Adrenal gland (tissue), 5 donors: ENCODE measurements at regions not wholly inside any gene's neighbourhood (a gene's known extent, or its start where the extent isn't known, plus 50 kb on each side); places are given as distances from the start of the nearest gene placed in this dataset.

Experiments used
- CTCF ChIP-seq, 6 experiments: fragments of 450-650 bp in 4 of 6; fragments of 200-600 bp in 2 of 6; sonication (generic) in 1 of 6; IDR thresholded peaks; 1 replicate in 5 of 6; 2 replicates in 1 of 6; pipeline versions ENCODE4 v1.5.1 to v1.8.0; 2016 to 2021; ENCODE audit warnings: antibody characterized with exemption in 6 of 6, mild to moderate bottlenecking in 2 of 6, moderate library complexity in 1 of 6
- POLR2A ChIP-seq, 2 donors: fragments of 450-650 bp; IDR thresholded peaks; one replicate each; pipeline ENCODE4 v1.6.1; 2017; ENCODE audit warnings: antibody characterized with exemption in 2 of 2, mild to moderate bottlenecking in 2 of 2, moderate library complexity in 1 of 2
- donor health status: DM: no; HTN: no; CAD: no.

- no peak for TF ChIP-seq CTCF (IDR thresholded peaks at IDR 0.05)
- TF ChIP-seq POLR2A (IDR thresholded peaks at IDR 0.05): no peak
These were observed 565.2 kb downstream of the CDH8 start for GRCh38 chr16:61471023-61471422.
